ENCODE measurements at regions not wholly inside any gene's neighbourhood (a gene's known extent, or its start where the extent isn't known, plus 50 kb on each side); places are given as distances from the start of the nearest gene placed in this dataset.

- Histone ChIP-seq H3K36me3 (ENCODE audit: control insufficient read depth in 1 of 2, insufficient read depth in 2 of 2, low read depth in 1 of 2, low read length in 2 of 2) (no peaks in the 10 kb centered on the region), H3K79me1 (replicated peaks; ENCODE audit: low read length, poor library complexity, severe bottlenecking) (no peaks in the 10 kb centered on the region), H3K9me3 (ENCODE audit: control insufficient read depth, low read length) (no peaks in the 10 kb centered on the region), H2BK12ac (ENCODE audit: low read length in 2 of 2) (peak overlapping the region; percentile 59 to 86), H3K23ac (ENCODE audit: low read length in 2 of 2) (no peak overlapping the region), H3K27me3 (ENCODE audit: control insufficient read depth in 1 of 2, insufficient read depth in 1 of 2, low read length in 2 of 2) (no peaks in the 10 kb centered on the region), H2BK120ac (ENCODE audit: low read depth, low read length) (peak overlapping the region; percentile 42), H3K4ac (ENCODE audit: low read depth in 1 of 2, low read length in 2 of 2) (peak overlapping the region; percentile 15 to 67), H3K18ac (ENCODE audit: low read depth in 1 of 2, low read length in 2 of 2) (peak overlapping the region in 1 of 2 experiments; percentile 87), H3K4me1 (ENCODE audit: control insufficient read depth, insufficient read depth, low read depth, low read length) (peaks cover 3% of the 10 kb centered on the region), H3K27ac (ENCODE audit: low read length, poor library complexity, severe bottlenecking) (no peak overlapping the region), H3K4me3 (ENCODE audit: insufficient read depth in 1 of 2, low read depth in 1 of 2, low read length in 2 of 2) (peak overlapping the region in 1 of 2 experiments; percentile 22), H2BK5ac (ENCODE audit: low read depth, low read length, poor library complexity, severe bottlenecking) (no peak overlapping the region), H2BK15ac (ENCODE audit: low read depth, poor library complexity, severe bottlenecking) (no peak overlapping the region), H4K8ac (ENCODE audit: low read length) (peak overlapping the region; percentile 31), H3K4me2 (ENCODE audit: low read length, poor library complexity, severe bottlenecking) (no peak overlapping the region), H3K14ac (ENCODE audit: low read length in 2 of 2) (peak overlapping the region in 1 of 2 experiments; percentile 62), H2AFZ (ENCODE audit: low read depth, low read length) (no peak overlapping the region), H2AK5ac (ENCODE audit: low read length, severe bottlenecking) (no peak overlapping the region), H3K9ac (ENCODE audit: low read length) (peak overlapping the region; percentile 73), H4K91ac (ENCODE audit: low read length) (peak overlapping the region; percentile 76)
- 64% methylated on average over 3 of the region's 3 CpGs for WGBS
- no peak for DNase-seq
Measured at GRCh38 chr11:130646881-130647280, 198.4 kb downstream of the ADAMTS15 start.

GRCh38 chr11:130647371-130647770 is 198.9 kb downstream of the ADAMTS15 start:
- Histone ChIP-seq H3K9me3 (ENCODE audit: control insufficient read depth, low read length) (no peaks in the 10 kb centered on the region), H2BK5ac (ENCODE audit: low read depth, low read length, poor library complexity, severe bottlenecking) (no peak overlapping the region), H3K18ac (ENCODE audit: low read depth in 1 of 2, low read length in 2 of 2) (peak overlapping the region; percentile 5 to 87), H3K9ac (ENCODE audit: low read length) (peak overlapping the region; percentile 73), H4K91ac (ENCODE audit: low read length) (peak overlapping the region; percentile 76), H3K23ac (ENCODE audit: low read length in 2 of 2) (no peak overlapping the region), H3K4me3 (ENCODE audit: insufficient read depth in 1 of 2, low read depth in 1 of 2, low read length in 2 of 2) (peak overlapping the region in 1 of 2 experiments; percentile 14), H3K4me1 (ENCODE audit: control insufficient read depth, insufficient read depth, low read depth, low read length) (peaks cover 3% of the 10 kb centered on the region), H2BK15ac (ENCODE audit: low read depth, poor library complexity, severe bottlenecking) (no peak overlapping the region), H4K8ac (ENCODE audit: low read length) (peak overlapping the region; percentile 31), H2BK12ac (ENCODE audit: low read length in 2 of 2) (peak overlapping the region; percentile 59 to 86), H3K27me3 (ENCODE audit: control insufficient read depth in 1 of 2, insufficient read depth in 1 of 2, low read length in 2 of 2) (no peaks in the 10 kb centered on the region), H2AK5ac (ENCODE audit: low read length, severe bottlenecking) (peak overlapping the region; percentile 17), H2AFZ (ENCODE audit: low read depth, low read length) (no peak overlapping the region), H3K4me2 (ENCODE audit: low read length, poor library complexity, severe bottlenecking) (no peak overlapping the region), H3K14ac (ENCODE audit: low read length in 2 of 2) (peak overlapping the region in 1 of 2 experiments; percentile 62), H2BK120ac (ENCODE audit: low read depth, low read length) (peak overlapping the region; percentile 42), H3K4ac (ENCODE audit: low read depth in 1 of 2, low read length in 2 of 2) (peak overlapping the region; percentile 15 to 67), H3K27ac (ENCODE audit: low read length, poor library complexity, severe bottlenecking) (no peak overlapping the region), H3K79me1 (replicated peaks; ENCODE audit: low read length, poor library complexity, severe bottlenecking) (no peaks in the 10 kb centered on the region), H3K36me3 (ENCODE audit: control insufficient read depth in 1 of 2, insufficient read depth in 2 of 2, low read depth in 1 of 2, low read length in 2 of 2) (no peaks in the 10 kb centered on the region)
- WGBS: 93% methylated on average over 5 of the region's 5 CpGs
- DNase-seq: no peak

GRCh38 chr11:130649801-130650200 is 201.4 kb downstream of the ADAMTS15 start:
- Histone ChIP-seq H3K36me3 (ENCODE audit: control insufficient read depth in 1 of 2, insufficient read depth in 2 of 2, low read depth in 1 of 2, low read length in 2 of 2) (no peaks in the 10 kb centered on the region), H3K4me1 (ENCODE audit: control insufficient read depth, insufficient read depth, low read depth, low read length) (peaks cover 3% of the 10 kb centered on the region), H2BK5ac (ENCODE audit: low read depth, low read length, poor library complexity, severe bottlenecking) (no peak overlapping the region), H3K27me3 (ENCODE audit: control insufficient read depth in 1 of 2, insufficient read depth in 1 of 2, low read length in 2 of 2) (no peaks in the 10 kb centered on the region), H3K79me1 (replicated peaks; ENCODE audit: low read length, poor library complexity, severe bottlenecking) (no peaks in the 10 kb centered on the region), H4K8ac (ENCODE audit: low read length) (no peak overlapping the region), H3K27ac (ENCODE audit: low read length, poor library complexity, severe bottlenecking) (no peak overlapping the region), H2BK120ac (ENCODE audit: low read depth, low read length) (no peak overlapping the region), H3K14ac (ENCODE audit: low read length in 2 of 2) (no peak overlapping the region), H3K23ac (ENCODE audit: low read length in 2 of 2) (no peak overlapping the region), H3K4ac (ENCODE audit: low read depth in 1 of 2, low read length in 2 of 2) (no peak overlapping the region), H2BK12ac (ENCODE audit: low read length in 2 of 2) (no peak overlapping the region), H2AK5ac (ENCODE audit: low read length, severe bottlenecking) (no peak overlapping the region), H3K18ac (ENCODE audit: low read depth in 1 of 2, low read length in 2 of 2) (peak overlapping the region in 1 of 2 experiments; percentile 14), H3K4me3 (ENCODE audit: insufficient read depth in 1 of 2, low read depth in 1 of 2, low read length in 2 of 2) (no peak overlapping the region), H3K9me3 (ENCODE audit: control insufficient read depth, low read length) (no peaks in the 10 kb centered on the region), H2BK15ac (ENCODE audit: low read depth, poor library complexity, severe bottlenecking) (no peak overlapping the region), H3K4me2 (ENCODE audit: low read length, poor library complexity, severe bottlenecking) (no peak overlapping the region), H3K9ac (ENCODE audit: low read length) (no peak overlapping the region), H4K91ac (ENCODE audit: low read length) (no peak overlapping the region), H2AFZ (ENCODE audit: low read depth, low read length) (no peak overlapping the region)
- WGBS: 66% methylated on average over 3 of the region's 3 CpGs
- DNase-seq: peak; percentile 45

GRCh38 chr11:130650456-130651030 is 202.1 kb downstream of the ADAMTS15 start:
- no peak overlapping the region for H3K4ac ChIP-seq (ENCODE audit: low read depth in 1 of 2, low read length in 2 of 2)
- H4K8ac ChIP-seq (ENCODE audit: low read length): peak overlapping the region; percentile 3

More at GRCh38 chr11:130650456-130651030, 202.1 kb downstream of the ADAMTS15 start:
- Histone ChIP-seq H2AFZ (ENCODE audit: low read depth, low read length) (no peak overlapping the region), H3K9me3 (ENCODE audit: control insufficient read depth, low read length) (no peaks in the 10 kb centered on the region), H3K36me3 (ENCODE audit: control insufficient read depth in 1 of 2, insufficient read depth in 2 of 2, low read depth in 1 of 2, low read length in 2 of 2) (no peaks in the 10 kb centered on the region), H3K79me1 (replicated peaks; ENCODE audit: low read length, poor library complexity, severe bottlenecking) (no peaks in the 10 kb centered on the region), H3K9ac (ENCODE audit: low read length) (peak overlapping the region; percentile 10), H2BK5ac (ENCODE audit: low read depth, low read length, poor library complexity, severe bottlenecking) (no peak overlapping the region), H3K4me2 (ENCODE audit: low read length, poor library complexity, severe bottlenecking) (no peak overlapping the region), H2BK15ac (ENCODE audit: low read depth, poor library complexity, severe bottlenecking) (no peak overlapping the region), H3K27me3 (ENCODE audit: control insufficient read depth in 1 of 2, insufficient read depth in 1 of 2, low read length in 2 of 2) (no peaks in the 10 kb centered on the region), H4K91ac (ENCODE audit: low read length) (no peak overlapping the region), H3K18ac (ENCODE audit: low read depth in 1 of 2, low read length in 2 of 2) (peak overlapping the region in 1 of 2 experiments; percentile 30), H3K27ac (ENCODE audit: low read length, poor library complexity, severe bottlenecking) (no peak overlapping the region), H2BK12ac (ENCODE audit: low read length in 2 of 2) (peak overlapping the region in 1 of 2 experiments; percentile 29), H3K4me3 (ENCODE audit: insufficient read depth in 1 of 2, low read depth in 1 of 2, low read length in 2 of 2) (no peak overlapping the region), H3K23ac (ENCODE audit: low read length in 2 of 2) (no peak overlapping the region), H3K14ac (ENCODE audit: low read length in 2 of 2) (no peak overlapping the region), H2AK5ac (ENCODE audit: low read length, severe bottlenecking) (no peak overlapping the region), H2BK120ac (ENCODE audit: low read depth, low read length) (no peak overlapping the region), H3K4me1 (ENCODE audit: control insufficient read depth, insufficient read depth, low read depth, low read length) (peaks cover 3% of the 10 kb centered on the region)
- DNase-seq: peak; percentile 20
- 92% methylated on average over 7 of the region's 8 CpGs for WGBS
